Suprapubic skin (tissue), 4 donors: ENCODE measurements at regions not wholly inside any gene's neighbourhood (a gene's known extent, or its start where the extent isn't known, plus 50 kb on each side); places are given as distances from the start of the nearest gene placed in this dataset.

Experiments used
- DNase-seq, 2 donors: peaks; one replicate each; pipeline ENCODE4 v3.0.0-alpha.2; 2019; ENCODE audit warnings: low spot score in 2 of 2
- H3K27ac ChIP-seq: fragments of 200-600 bp; sonication (generic); one replicate; pipeline ENCODE4 v1.5.1; 2019
- H3K27me3 ChIP-seq: fragments of 200-600 bp; sonication (generic); one replicate; pipeline ENCODE4 v1.5.1; 2019
- H3K36me3 ChIP-seq: fragments of 200-600 bp; sonication (generic); one replicate; pipeline ENCODE4 v1.5.1; 2019
- H3K4me1 ChIP-seq: fragments of 200-600 bp; sonication (generic); one replicate; pipeline ENCODE4 v1.5.1; 2019
- H3K4me3 ChIP-seq: fragments of 200-600 bp; sonication (generic); one replicate; pipeline ENCODE4 v1.5.1; 2019; ENCODE audit warnings: mild to moderate bottlenecking
- H3K9me3 ChIP-seq: fragments of 200-600 bp; sonication (generic); one replicate; pipeline ENCODE4 v1.5.1; 2019
- EP300 ChIP-seq: sonication (generic); formaldehyde crosslinking; IDR thresholded peaks from one replicate; pipeline ENCODE4 v1.6.1; 2017; ENCODE audit warnings: antibody characterized with exemption
- POLR2A ChIP-seq, 2 donors: fragments of 450-650 bp; IDR thresholded peaks; one replicate each; pipeline ENCODE4 v1.6.1; 2017; ENCODE audit warnings: antibody characterized with exemption in 2 of 2, mild to moderate bottlenecking in 2 of 2, moderate library complexity in 2 of 2
- POLR2AphosphoS5 ChIP-seq, 3 donors: sonication (generic); formaldehyde crosslinking; IDR thresholded peaks; one replicate each; pipeline ENCODE4 v1.6.1; 2017; ENCODE audit warnings: antibody characterized with exemption in 3 of 3
- WGBS: methylation state at CpG from one replicate; pipeline ENCODE4 v1.1.5; 2018; 5-methylcytosine and 5-hydroxymethylcytosine counted together
- TF ChIP-seq, protein P1 (sequence below), 2 donors: fragments of 200-600 bp in 1 of 2; fragments of 450-650 bp in 1 of 2; sonication (generic) in 1 of 2; IDR thresholded peaks; one replicate each; pipeline ENCODE4 v1.5.1; 2016 to 2019; ENCODE audit warnings: antibody characterized with exemption in 2 of 2, mild to moderate bottlenecking in 1 of 2, moderate library complexity in 1 of 2

DNA sequence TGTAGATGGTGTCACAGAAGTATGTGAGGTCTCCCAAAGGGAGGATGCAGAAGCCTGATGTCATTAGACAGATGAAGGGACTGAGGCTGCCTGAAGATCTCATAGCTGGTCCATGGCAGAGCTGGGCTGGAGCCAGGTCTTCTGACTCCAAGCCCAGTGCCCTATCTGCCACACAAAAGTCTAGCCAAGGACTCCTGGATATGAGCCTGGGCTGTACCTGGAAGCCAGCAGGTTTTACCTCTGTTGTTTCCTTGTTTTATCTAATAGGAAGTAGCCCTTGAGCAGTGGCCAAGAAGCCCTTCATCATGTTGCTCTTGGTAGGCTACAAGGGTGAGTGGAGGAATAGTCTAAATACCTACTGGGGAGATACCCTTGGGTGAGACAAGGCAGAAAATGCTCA is 74.4 kb upstream of the SLC44A3 start:
- H3K36me3 ChIP-seq: no peaks in the 10 kb centered on the region
- H3K9me3 ChIP-seq: no peaks in the 10 kb centered on the region
- H3K27ac ChIP-seq: no peak overlapping the region
- TF ChIP-seq EP300 (no peak), POLR2AphosphoS5 (IDR thresholded peaks at IDR 0.05) (no peak), POLR2A (IDR thresholded peaks at IDR 0.05) (no peak)
- TF ChIP-seq, protein P1, sequence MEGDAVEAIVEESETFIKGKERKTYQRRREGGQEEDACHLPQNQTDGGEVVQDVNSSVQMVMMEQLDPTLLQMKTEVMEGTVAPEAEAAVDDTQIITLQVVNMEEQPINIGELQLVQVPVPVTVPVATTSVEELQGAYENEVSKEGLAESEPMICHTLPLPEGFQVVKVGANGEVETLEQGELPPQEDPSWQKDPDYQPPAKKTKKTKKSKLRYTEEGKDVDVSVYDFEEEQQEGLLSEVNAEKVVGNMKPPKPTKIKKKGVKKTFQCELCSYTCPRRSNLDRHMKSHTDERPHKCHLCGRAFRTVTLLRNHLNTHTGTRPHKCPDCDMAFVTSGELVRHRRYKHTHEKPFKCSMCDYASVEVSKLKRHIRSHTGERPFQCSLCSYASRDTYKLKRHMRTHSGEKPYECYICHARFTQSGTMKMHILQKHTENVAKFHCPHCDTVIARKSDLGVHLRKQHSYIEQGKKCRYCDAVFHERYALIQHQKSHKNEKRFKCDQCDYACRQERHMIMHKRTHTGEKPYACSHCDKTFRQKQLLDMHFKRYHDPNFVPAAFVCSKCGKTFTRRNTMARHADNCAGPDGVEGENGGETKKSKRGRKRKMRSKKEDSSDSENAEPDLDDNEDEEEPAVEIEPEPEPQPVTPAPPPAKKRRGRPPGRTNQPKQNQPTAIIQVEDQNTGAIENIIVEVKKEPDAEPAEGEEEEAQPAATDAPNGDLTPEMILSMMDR (IDR thresholded peaks at IDR 0.05): no peak
- no peak for DNase-seq
- H3K4me3 ChIP-seq: no peak overlapping the region
- H3K27me3 ChIP-seq: no peaks in the 10 kb centered on the region
- H3K4me1 ChIP-seq: no peaks in the 10 kb centered on the region

DNA sequence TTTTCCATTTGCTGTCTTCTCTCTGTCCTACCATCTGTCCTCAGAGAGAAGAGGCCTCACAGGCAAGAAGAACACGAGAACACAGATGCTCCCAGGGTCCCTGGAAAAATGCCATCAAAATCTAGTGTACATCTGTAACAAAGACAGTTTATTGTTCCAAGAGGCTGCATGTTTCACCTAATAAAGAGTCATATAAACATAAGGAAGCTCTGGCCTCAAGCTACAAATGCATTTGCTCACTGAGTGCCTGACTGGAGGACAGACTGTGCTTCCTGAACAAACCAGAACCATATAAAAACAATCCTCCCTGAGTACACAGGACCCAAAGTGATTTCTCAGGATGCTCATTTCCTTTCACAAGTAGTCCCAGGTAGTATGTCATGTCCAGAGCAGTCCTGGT is 76.3 kb upstream of the SLC44A3 start:
- Histone ChIP-seq H3K27me3 (no peaks in the 10 kb centered on the region), H3K9me3 (no peaks in the 10 kb centered on the region), H3K4me1 (peaks cover 4% of the 10 kb centered on the region), H3K36me3 (no peaks in the 10 kb centered on the region), H3K27ac (no peak overlapping the region), H3K4me3 (no peak overlapping the region)
- 78% methylated on average over 1 of the region's 1 CpG for WGBS
- TF ChIP-seq POLR2AphosphoS5 (IDR thresholded peaks at IDR 0.05): no peak
- no peak for TF ChIP-seq EP300
- TF ChIP-seq, protein P1 (IDR thresholded peaks at IDR 0.05): no peak
- TF ChIP-seq POLR2A (IDR thresholded peaks at IDR 0.05): no peak
- no peak for DNase-seq

DNA sequence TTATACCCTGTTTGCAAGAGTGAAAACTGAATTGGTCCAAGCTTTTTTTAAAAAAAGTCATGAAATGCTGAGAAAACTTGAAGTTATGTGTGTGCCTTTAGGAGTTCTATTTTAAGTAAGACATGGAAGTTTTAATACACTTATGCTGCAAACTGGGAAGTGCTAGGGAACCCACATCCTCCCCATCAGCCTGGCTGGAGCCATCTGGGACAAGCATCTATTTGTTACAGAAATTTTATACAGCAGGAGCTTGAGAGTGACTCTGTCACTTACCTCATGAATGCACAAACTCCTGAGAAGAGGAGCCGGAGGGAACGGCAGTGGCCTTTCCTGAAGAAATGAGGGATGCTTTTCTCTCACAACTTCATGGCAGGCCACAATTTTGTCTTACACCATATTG is 78.2 kb upstream of the SLC44A3 start:
- H3K27ac ChIP-seq: no peak overlapping the region
- H3K4me1 ChIP-seq: peaks cover 6% of the 10 kb centered on the region
- no peak overlapping the region for H3K4me3 ChIP-seq
- H3K9me3 ChIP-seq: no peaks in the 10 kb centered on the region
- H3K27me3 ChIP-seq: no peaks in the 10 kb centered on the region
- DNase-seq: no peak
- WGBS: 100% methylated on average over 2 of the region's 2 CpGs
- no peak for TF ChIP-seq POLR2AphosphoS5 (IDR thresholded peaks at IDR 0.05)
- TF ChIP-seq EP300: no peak
- H3K36me3 ChIP-seq: no peaks in the 10 kb centered on the region

DNA sequence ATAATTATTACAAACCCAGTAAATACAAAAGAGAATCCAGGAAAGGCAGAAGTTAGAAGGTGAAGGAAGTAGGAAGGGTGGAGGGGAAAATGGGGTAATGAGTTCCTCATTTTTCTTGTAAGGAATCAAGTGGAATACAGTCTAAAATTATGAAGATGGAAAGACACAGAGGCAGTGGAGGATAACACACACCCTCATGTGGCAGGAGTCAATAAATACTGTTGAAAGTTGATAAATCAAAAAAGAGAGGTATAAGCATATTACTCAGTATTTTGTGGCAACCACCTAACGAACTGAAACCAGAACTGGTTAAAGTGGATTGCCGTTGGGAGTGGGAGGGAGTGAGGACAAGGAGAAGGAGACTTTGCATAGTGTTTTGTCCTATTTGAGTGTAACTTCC is 78.6 kb upstream of the SLC44A3 start:
- Histone ChIP-seq H3K27ac (no peak overlapping the region), H3K36me3 (no peaks in the 10 kb centered on the region), H3K9me3 (no peaks in the 10 kb centered on the region), H3K27me3 (no peaks in the 10 kb centered on the region), H3K4me1 (peaks cover 6% of the 10 kb centered on the region), H3K4me3 (no peak overlapping the region)
- 65% methylated on average over 2 of the region's 2 CpGs for WGBS
- no peak for DNase-seq
- TF ChIP-seq POLR2A (IDR thresholded peaks at IDR 0.05) (no peak), POLR2AphosphoS5 (IDR thresholded peaks at IDR 0.05) (no peak), EP300 (no peak)
- TF ChIP-seq, protein P1 (IDR thresholded peaks at IDR 0.05): no peak

DNA sequence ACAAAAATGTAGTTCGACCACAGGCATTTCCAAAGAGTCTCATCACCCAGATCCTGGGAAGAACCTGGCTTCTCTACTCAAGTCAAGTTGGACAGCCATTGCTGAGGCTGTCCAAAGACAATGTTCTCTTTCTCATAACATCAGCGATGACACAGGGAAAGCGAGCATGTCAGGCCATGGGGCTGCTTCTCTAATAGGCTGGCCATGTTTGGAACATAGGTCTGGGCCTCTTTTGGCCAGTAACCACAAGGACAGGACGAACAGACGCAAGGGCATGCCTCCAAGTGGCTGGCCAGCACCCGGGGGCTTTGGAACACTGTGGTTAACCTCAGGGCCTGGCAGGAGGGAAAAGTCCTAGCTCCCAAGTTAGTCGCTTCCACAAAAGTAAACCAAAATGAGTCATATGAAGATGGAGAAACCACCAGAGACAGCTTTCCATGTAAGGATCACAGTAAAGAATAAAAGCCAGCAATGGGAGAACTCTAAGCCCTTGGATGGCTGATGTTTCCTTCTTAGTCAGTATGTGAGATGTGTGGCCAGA is 80.6 kb upstream of the SLC44A3 start:
- peaks cover 15% of the 10 kb centered on the region for H3K4me1 ChIP-seq
- H3K9me3 ChIP-seq: no peaks in the 10 kb centered on the region
- no peak overlapping the region for H3K27ac ChIP-seq
- H3K4me3 ChIP-seq: no peak overlapping the region
- no peak for DNase-seq
- WGBS: 56% methylated on average over 7 of the region's 7 CpGs
- no peaks in the 10 kb centered on the region for H3K27me3 ChIP-seq
- H3K36me3 ChIP-seq: no peaks in the 10 kb centered on the region
- TF ChIP-seq EP300: no peak
- TF ChIP-seq, protein P1 (IDR thresholded peaks at IDR 0.05): no peak
- no peak for TF ChIP-seq POLR2AphosphoS5 (IDR thresholded peaks at IDR 0.05)
- no peak for TF ChIP-seq POLR2A (IDR thresholded peaks at IDR 0.05)

DNA sequence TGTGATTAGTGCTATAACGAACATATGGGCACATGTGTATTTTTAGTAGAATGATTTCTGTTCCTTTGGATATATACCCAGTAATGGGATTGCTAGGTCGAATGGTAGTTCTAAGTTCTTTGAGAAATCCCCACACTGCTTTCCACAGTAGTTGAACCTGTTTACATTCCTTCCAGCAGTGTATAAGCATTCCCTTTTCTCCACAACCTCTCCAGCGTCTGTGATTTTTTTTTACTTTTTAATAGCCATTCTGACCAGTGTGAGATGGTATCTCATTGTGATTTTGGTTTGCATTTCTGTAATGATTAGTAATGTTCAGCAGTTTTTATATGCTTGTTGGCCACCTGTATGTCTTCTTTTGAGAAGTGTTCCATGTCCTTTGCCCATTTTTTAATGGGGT is 81.8 kb upstream of the SLC44A3 start:
- Histone ChIP-seq H3K27me3 (no peaks in the 10 kb centered on the region), H3K9me3 (no peaks in the 10 kb centered on the region), H3K36me3 (no peaks in the 10 kb centered on the region), H3K4me1 (peaks cover 15% of the 10 kb centered on the region), H3K4me3 (no peak overlapping the region), H3K27ac (no peak overlapping the region)
- TF ChIP-seq POLR2AphosphoS5 (IDR thresholded peaks at IDR 0.05): no peak
- TF ChIP-seq EP300: no peak
- TF ChIP-seq, protein P1 (IDR thresholded peaks at IDR 0.05): no peak
- no peak for TF ChIP-seq POLR2A (IDR thresholded peaks at IDR 0.05)
- whole genome bisulfite sequencing: 91% methylated on average over 3 of the region's 3 CpGs
- DNase-seq: no peak
